Gastroesophageal sphincter (tissue), 3 donors: ENCODE measurements at regions not wholly inside any gene's neighbourhood (a gene's known extent, or its start where the extent isn't known, plus 50 kb on each side); places are given as distances from the start of the nearest gene placed in this dataset.

Experiments
- CTCF ChIP-seq, 4 experiments: fragments of 200-600 bp in 2 of 4; fragments of 450-650 bp in 2 of 4; sonication (generic) in 1 of 4; IDR thresholded peaks; one replicate each; pipeline ENCODE4 v1.5.1; 2017 to 2019; ENCODE audit warnings: antibody characterized with exemption in 4 of 4, mild to moderate bottlenecking in 2 of 4, moderate library complexity in 2 of 4
- POLR2A ChIP-seq, 2 donors: fragments of 450-650 bp; IDR thresholded peaks; one replicate each; pipeline ENCODE4 v1.6.1; 2017; ENCODE audit warnings: antibody characterized with exemption in 2 of 2, mild to moderate bottlenecking in 2 of 2, moderate library complexity in 1 of 2

- no peak for TF ChIP-seq POLR2A (IDR thresholded peaks at IDR 0.05)
- no peak for TF ChIP-seq CTCF (IDR thresholded peaks at IDR 0.05)
These were observed 71.6 kb upstream of the MDGA2 start for GRCh38 chr14:47746986-47747385.
